ENCODE measurements at regions not wholly inside any gene's neighbourhood (a gene's known extent, or its start where the extent isn't known, plus 50 kb on each side); places are given as distances from the start of the nearest gene placed in this dataset.

- H3K27ac ChIP-seq = no peak overlapping the region
- no peak overlapping the region for H3K4me2 ChIP-seq
- no peaks in the 10 kb centered on the region for H3K9me2 ChIP-seq (replicated peaks; ENCODE audit: insufficient read depth)
- H3K9me3 ChIP-seq (ENCODE audit: low read depth) = no peaks in the 10 kb centered on the region
- no peaks in the 10 kb centered on the region for H3K36me3 ChIP-seq (replicated peaks; ENCODE audit: insufficient read depth, low read depth)
- no peak overlapping the region for H2AFZ ChIP-seq
- no peak for TF ChIP-seq EZH2phosphoT487 (IDR thresholded peaks at IDR 0.05; ENCODE audit: low read depth, severe bottlenecking, unreplicated experiment)
- no peak for TF ChIP-seq CTCF (IDR thresholded peaks at IDR 0.05; ENCODE audit: poor library complexity)
- TF ChIP-seq EZH2 (IDR thresholded peaks at IDR 0.05; ENCODE audit: borderline replicate concordance) = no peak
- H3K4me1 ChIP-seq (ENCODE audit: insufficient read depth) = no peaks in the 10 kb centered on the region
- DNase-seq (ENCODE audit: low spot score) = no peak
- 83% methylated on average over 5 of the region's 5 CpGs for WGBS (ENCODE audit: low lambda C conversion rate, missing lambda C conversion rate)
- no peaks in the 10 kb centered on the region for H4K20me1 ChIP-seq (ENCODE audit: insufficient read depth, poor library complexity, severe bottlenecking)
- H3K4me3 ChIP-seq = no peak overlapping the region
- no peaks in the 10 kb centered on the region for H3K27me3 ChIP-seq
- H3K79me2 ChIP-seq = no peaks in the 10 kb centered on the region
These were observed 193.5 kb upstream of the EDIL3 start for GRCh38 chr5:84578226-84578625.

DNA sequence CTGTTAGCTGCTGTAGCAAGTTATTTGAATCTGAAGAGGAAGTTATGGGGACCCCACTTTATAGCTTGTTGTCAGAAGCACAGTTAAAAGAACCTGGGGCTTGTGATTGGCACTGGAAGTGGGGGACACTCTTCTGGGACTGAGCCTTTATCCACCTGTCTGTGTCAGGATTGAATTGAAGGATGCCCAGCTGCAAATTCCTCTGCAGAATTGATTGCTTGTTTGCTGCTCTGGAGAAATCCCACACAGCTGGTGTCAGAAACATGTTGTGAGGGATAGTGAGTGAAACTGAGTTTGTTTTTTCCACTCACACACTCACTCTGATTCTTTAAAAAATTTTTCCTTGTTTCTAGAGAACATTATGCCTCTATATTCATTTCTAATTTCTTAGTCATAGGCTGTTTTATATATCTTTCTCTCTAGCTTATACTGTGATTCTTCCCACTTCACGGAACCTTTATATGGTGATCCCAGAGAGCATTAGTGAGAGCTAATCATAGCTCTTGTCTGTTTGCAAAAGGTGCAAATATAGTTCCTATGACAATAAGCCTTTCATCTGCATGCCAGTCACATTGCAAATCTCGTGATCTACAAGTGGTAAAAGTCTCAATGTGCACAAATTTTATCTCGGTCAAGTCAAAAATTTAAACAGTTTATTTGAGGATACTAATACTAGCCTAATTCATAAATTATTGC, 188.5 kb upstream of the EDIL3 start:
- no peaks in the 10 kb centered on the region for H3K9me3 ChIP-seq (ENCODE audit: low read depth)
- H3K4me3 ChIP-seq = no peak overlapping the region
- no peaks in the 10 kb centered on the region for H3K9me2 ChIP-seq (replicated peaks; ENCODE audit: insufficient read depth)
- H3K27me3 ChIP-seq = no peaks in the 10 kb centered on the region
- no peak overlapping the region for H3K27ac ChIP-seq
- H2AFZ ChIP-seq = no peak overlapping the region
- 92% methylated on average over 3 of the region's 3 CpGs for WGBS (ENCODE audit: low lambda C conversion rate, missing lambda C conversion rate)
- H3K36me3 ChIP-seq (replicated peaks; ENCODE audit: insufficient read depth, low read depth) = no peaks in the 10 kb centered on the region
- no peaks in the 10 kb centered on the region for H3K79me2 ChIP-seq
- DNase-seq (ENCODE audit: low spot score) = no peak
- H3K4me1 ChIP-seq (ENCODE audit: insufficient read depth) = no peaks in the 10 kb centered on the region
- TF ChIP-seq EZH2phosphoT487 (IDR thresholded peaks at IDR 0.05; ENCODE audit: low read depth, severe bottlenecking, unreplicated experiment) (no peak), CTCF (IDR thresholded peaks at IDR 0.05; ENCODE audit: poor library complexity) (no peak), EZH2 (IDR thresholded peaks at IDR 0.05; ENCODE audit: borderline replicate concordance) (no peak)
- no peaks in the 10 kb centered on the region for H4K20me1 ChIP-seq (ENCODE audit: insufficient read depth, poor library complexity, severe bottlenecking)
- no peak overlapping the region for H3K4me2 ChIP-seq

GRCh38 chr5:84569307-84569706, 184.6 kb upstream of the EDIL3 start:
- Histone ChIP-seq H4K20me1 (ENCODE audit: insufficient read depth, poor library complexity, severe bottlenecking) (no peaks in the 10 kb centered on the region), H2AFZ (no peak overlapping the region), H3K4me3 (no peak overlapping the region), H3K79me2 (no peaks in the 10 kb centered on the region), H3K4me1 (ENCODE audit: insufficient read depth) (no peaks in the 10 kb centered on the region), H3K27me3 (no peaks in the 10 kb centered on the region), H3K9me2 (replicated peaks; ENCODE audit: insufficient read depth) (no peaks in the 10 kb centered on the region), H3K4me2 (no peak overlapping the region), H3K27ac (no peak overlapping the region), H3K36me3 (replicated peaks; ENCODE audit: insufficient read depth, low read depth) (no peaks in the 10 kb centered on the region), H3K9me3 (ENCODE audit: low read depth) (no peaks in the 10 kb centered on the region)
- DNase-seq (ENCODE audit: low spot score) = no peak
- 97% methylated on average over 1 of the region's 1 CpG for WGBS (ENCODE audit: low lambda C conversion rate, missing lambda C conversion rate)
- no peak for TF ChIP-seq EZH2 (IDR thresholded peaks at IDR 0.05; ENCODE audit: borderline replicate concordance)
- no peak for TF ChIP-seq CTCF (IDR thresholded peaks at IDR 0.05; ENCODE audit: poor library complexity)
- no peak for TF ChIP-seq EZH2phosphoT487 (IDR thresholded peaks at IDR 0.05; ENCODE audit: low read depth, severe bottlenecking, unreplicated experiment)

Data from hepatocyte (in vitro differentiated cells).